Fibroblast of lung (primary cell): ENCODE measurements at regions not wholly inside any gene's neighbourhood (a gene's known extent, or its start where the extent isn't known, plus 50 kb on each side); places are given as distances from the start of the nearest gene placed in this dataset.

Experiments
- DNase-seq, 2 donors: peaks; one replicate each; pipeline versions ENCODE4 v3.0.0 to v3.0.0-alpha.2; 2010; ENCODE audit warnings: low read depth in 2 of 2
- H2AFZ ChIP-seq: 2 replicates; pipeline ENCODE4 v1.5.1; 2012; ENCODE audit warnings: low read length, control low read depth, inconsistent platforms
- H3K27ac ChIP-seq: 2 replicates; pipeline ENCODE4 v1.5.1; 2011; ENCODE audit warnings: low read length, control low read depth; ENCODE audit not compliant: insufficient read depth
- H3K27me3 ChIP-seq: 2 replicates; pipeline ENCODE4 v1.5.1; 2011; ENCODE audit warnings: mild to moderate bottlenecking, low read length; ENCODE audit not compliant: control insufficient read depth, insufficient read depth
- H3K36me3 ChIP-seq: 2 replicates; pipeline ENCODE4 v1.5.1; 2011; ENCODE audit warnings: low read length; ENCODE audit not compliant: control insufficient read depth, insufficient read depth
- H3K4me1 ChIP-seq: 2 replicates; pipeline ENCODE4 v1.5.1; 2011; ENCODE audit warnings: low read length; ENCODE audit not compliant: control insufficient read depth, insufficient read depth; ENCODE audit errors: extremely low read depth
- H3K4me2 ChIP-seq: 2 replicates; pipeline ENCODE4 v1.5.1; 2011; ENCODE audit warnings: low read length, control low read depth; ENCODE audit not compliant: insufficient read depth; ENCODE audit errors: extremely low read depth
- H3K4me3 ChIP-seq, 4 experiments: fragments of 200-600 bp in 1 of 4; sonication (generic) in 1 of 4; replicated peaks in 1 of 4; 2 replicates each; pipeline ENCODE4 v1.5.1; 2011 to 2016; ENCODE audit warnings: low read length in 4 of 4, low read depth in 3 of 4, mild to moderate bottlenecking in 3 of 4, control low read depth in 2 of 4, inconsistent platforms in 1 of 4, mixed read lengths in 1 of 4; ENCODE audit not compliant: insufficient read depth in 1 of 4; ENCODE audit errors: control extremely low read depth in 1 of 4
- H3K79me2 ChIP-seq: 2 replicates; pipeline ENCODE4 v1.5.1; 2012; ENCODE audit warnings: mild to moderate bottlenecking, low read length, inconsistent platforms; ENCODE audit not compliant: control insufficient read depth, insufficient read depth
- H3K9ac ChIP-seq: 2 replicates; pipeline ENCODE4 v1.5.1; 2011; ENCODE audit warnings: mild to moderate bottlenecking, low read length, control low read depth; ENCODE audit not compliant: insufficient read depth
- H3K9me3 ChIP-seq: 2 replicates; pipeline ENCODE4 v1.5.1; 2012; ENCODE audit warnings: low read depth, low read length; ENCODE audit not compliant: control insufficient read depth, insufficient read depth
- H4K20me1 ChIP-seq: 2 replicates; pipeline ENCODE4 v1.5.1; 2011; ENCODE audit warnings: low read length; ENCODE audit not compliant: control insufficient read depth, insufficient read depth; ENCODE audit errors: extremely low read depth
- CTCF ChIP-seq, 2 donors: IDR thresholded peaks in 1 of 2; conservative IDR thresholded peaks in 1 of 2; 1 replicate in 1 of 2; 2 replicates in 1 of 2; pipeline ENCODE4 v1.5.1; 2011 to 2012; ENCODE audit warnings: low read length in 2 of 2, control low read depth in 1 of 2, inconsistent platforms in 1 of 2, low read depth in 1 of 2, mild to moderate bottlenecking in 1 of 2
- EZH2 ChIP-seq: IDR thresholded peaks from 2 replicates; pipeline ENCODE4 v1.5.1; 2012; ENCODE audit warnings: low read length, control low read depth, mild to moderate bottlenecking; ENCODE audit errors: missing control alignments

GRCh38 chr11:15607361-15608036, 492.8 kb downstream of the INSC start:
- Histone ChIP-seq H3K4me1 (no peaks in the 10 kb centered on the region), H3K4me3 (no peak overlapping the region), H2AFZ (no peak overlapping the region), H3K27ac (no peak overlapping the region), H4K20me1 (no peaks in the 10 kb centered on the region), H3K79me2 (no peaks in the 10 kb centered on the region), H3K4me2 (no peak overlapping the region), H3K27me3 (no peaks in the 10 kb centered on the region), H3K36me3 (no peaks in the 10 kb centered on the region), H3K9me3 (no peaks in the 10 kb centered on the region), H3K9ac (no peak overlapping the region)
- no peak for DNase-seq
- TF ChIP-seq CTCF (conservative IDR thresholded peaks at IDR 0.05 in 1 of 2, IDR thresholded peaks at IDR 0.05 in 1 of 2; ENCODE audit: low read depth in 1 of 2, low read length in 2 of 2) = no peak
- TF ChIP-seq EZH2 = no peak

- Histone ChIP-seq H3K9ac (no peak overlapping the region), H3K4me2 (no peak overlapping the region), H2AFZ (no peak overlapping the region), H3K79me2 (no peaks in the 10 kb centered on the region), H3K4me1 (no peaks in the 10 kb centered on the region), H3K4me3 (no peak overlapping the region), H3K27ac (no peak overlapping the region), H3K9me3 (no peaks in the 10 kb centered on the region), H3K27me3 (no peaks in the 10 kb centered on the region), H4K20me1 (no peaks in the 10 kb centered on the region), H3K36me3 (no peaks in the 10 kb centered on the region)
- no peak for TF ChIP-seq CTCF (conservative IDR thresholded peaks at IDR 0.05 in 1 of 2, IDR thresholded peaks at IDR 0.05 in 1 of 2; ENCODE audit: low read depth in 1 of 2, low read length in 2 of 2)
- TF ChIP-seq EZH2 = no peak
- DNase-seq = no peak
Measured at GRCh38 chr11:15609445-15609844, 494.7 kb downstream of the INSC start.

GRCh38 chr11:15610881-15611280, 496.2 kb downstream of the INSC start:
- Histone ChIP-seq H2AFZ (no peak overlapping the region), H3K79me2 (no peaks in the 10 kb centered on the region), H3K36me3 (no peaks in the 10 kb centered on the region), H3K4me3 (no peak overlapping the region), H4K20me1 (no peaks in the 10 kb centered on the region), H3K9ac (no peak overlapping the region), H3K9me3 (no peaks in the 10 kb centered on the region), H3K4me2 (no peak overlapping the region), H3K27me3 (no peaks in the 10 kb centered on the region), H3K4me1 (no peaks in the 10 kb centered on the region), H3K27ac (no peak overlapping the region)
- no peak for TF ChIP-seq EZH2
- no peak for TF ChIP-seq CTCF (conservative IDR thresholded peaks at IDR 0.05 in 1 of 2, IDR thresholded peaks at IDR 0.05 in 1 of 2; ENCODE audit: low read depth in 1 of 2, low read length in 2 of 2)
- DNase-seq = no peak
